Endothelial cell (in vitro differentiated cells): ENCODE measurements at regions not wholly inside any gene's neighbourhood (a gene's known extent, or its start where the extent isn't known, plus 50 kb on each side); places are given as distances from the start of the nearest gene placed in this dataset.

Source experiments
- DNase-seq: peaks from one replicate; pipeline ENCODE4 v3.0.0; 2021; ENCODE audit warnings: low spot score
- H3K27ac Mint-ChIP-seq: one replicate; pipeline ENCODE4 v1.8.0; 2021; ENCODE audit warnings: mixed read lengths, inconsistent platforms; ENCODE audit not compliant: unreplicated experiment
- H3K27me3 Mint-ChIP-seq: one replicate; pipeline ENCODE4 v1.8.0; 2021; ENCODE audit warnings: mild to moderate bottlenecking, moderate library complexity, mixed read lengths, inconsistent platforms; ENCODE audit not compliant: unreplicated experiment
- H3K36me3 Mint-ChIP-seq: one replicate; pipeline ENCODE4 v1.8.0; 2021; ENCODE audit warnings: mild to moderate bottlenecking, low read depth, mixed read lengths, inconsistent platforms; ENCODE audit not compliant: unreplicated experiment
- H3K4me1 Mint-ChIP-seq: one replicate; pipeline ENCODE4 v1.8.0; 2021; ENCODE audit warnings: mild to moderate bottlenecking, mixed read lengths, inconsistent platforms; ENCODE audit not compliant: unreplicated experiment
- H3K4me3 Mint-ChIP-seq: one replicate; pipeline ENCODE4 v1.8.0; 2021; ENCODE audit warnings: mild to moderate bottlenecking, mixed read lengths, inconsistent platforms; ENCODE audit not compliant: unreplicated experiment
- H3K9me3 Mint-ChIP-seq: one replicate; pipeline ENCODE4 v1.8.0; 2021; ENCODE audit warnings: mixed read lengths, inconsistent platforms; ENCODE audit not compliant: unreplicated experiment
- CTCF ChIP-seq: fragments of 200-600 bp; sonication (generic); IDR thresholded peaks from one replicate; pipeline ENCODE4 v1.5.0; 2021; ENCODE audit warnings: antibody characterized with exemption; ENCODE audit not compliant: unreplicated experiment

GRCh38 chr18:45350404-45351156, 264.7 kb upstream of the SLC14A2 start:
- Mint-ChIP-seq H3K36me3 (no peaks in the 10 kb centered on the region), H3K27ac (no peak overlapping the region)
- no peak for TF ChIP-seq CTCF

GRCh38 chr18:45352874-45353273, 262.4 kb upstream of the SLC14A2 start:
- TF ChIP-seq CTCF, result no peak
- DNase-seq, result no peak
- no peaks in the 10 kb centered on the region for H3K9me3 Mint-ChIP-seq
- no peak overlapping the region for H3K27ac Mint-ChIP-seq
- H3K36me3 Mint-ChIP-seq, result no peaks in the 10 kb centered on the region
- H3K27me3 Mint-ChIP-seq, result peaks cover 5% of the 10 kb centered on the region
- peaks cover 9% of the 10 kb centered on the region for H3K4me1 Mint-ChIP-seq
- no peak overlapping the region for H3K4me3 Mint-ChIP-seq

More at GRCh38 chr18:45350404-45351156, 264.7 kb upstream of the SLC14A2 start:
- H3K27me3 Mint-ChIP-seq, result no peaks in the 10 kb centered on the region
- no peak for DNase-seq
- H3K4me3 Mint-ChIP-seq, result no peak overlapping the region
- no peaks in the 10 kb centered on the region for H3K9me3 Mint-ChIP-seq
- peaks cover 5% of the 10 kb centered on the region for H3K4me1 Mint-ChIP-seq

- H3K4me1 Mint-ChIP-seq, result peaks cover 9% of the 10 kb centered on the region
- DNase-seq, result no peak
- TF ChIP-seq CTCF, result no peak
- no peak overlapping the region for H3K27ac Mint-ChIP-seq
- no peaks in the 10 kb centered on the region for H3K36me3 Mint-ChIP-seq
- no peaks in the 10 kb centered on the region for H3K9me3 Mint-ChIP-seq
- peaks cover 5% of the 10 kb centered on the region for H3K27me3 Mint-ChIP-seq
- H3K4me3 Mint-ChIP-seq, result no peak overlapping the region
Observed at GRCh38 chr18:45353530-45353929, 261.7 kb upstream of the SLC14A2 start.

GRCh38 chr18:45355944-45356520, 259.2 kb upstream of the SLC14A2 start:
- H3K36me3 Mint-ChIP-seq, result no peaks in the 10 kb centered on the region
- TF ChIP-seq CTCF, result no peak
- H3K27me3 Mint-ChIP-seq, result peaks cover 5% of the 10 kb centered on the region
- no peak for DNase-seq
- H3K27ac Mint-ChIP-seq, result no peak overlapping the region
- H3K9me3 Mint-ChIP-seq, result no peaks in the 10 kb centered on the region
- peaks cover 4% of the 10 kb centered on the region for H3K4me1 Mint-ChIP-seq
- H3K4me3 Mint-ChIP-seq, result no peak overlapping the region
